ENCODE measurements at regions not wholly inside any gene's neighbourhood (a gene's known extent, or its start where the extent isn't known, plus 50 kb on each side); places are given as distances from the start of the nearest gene placed in this dataset.

DNA sequence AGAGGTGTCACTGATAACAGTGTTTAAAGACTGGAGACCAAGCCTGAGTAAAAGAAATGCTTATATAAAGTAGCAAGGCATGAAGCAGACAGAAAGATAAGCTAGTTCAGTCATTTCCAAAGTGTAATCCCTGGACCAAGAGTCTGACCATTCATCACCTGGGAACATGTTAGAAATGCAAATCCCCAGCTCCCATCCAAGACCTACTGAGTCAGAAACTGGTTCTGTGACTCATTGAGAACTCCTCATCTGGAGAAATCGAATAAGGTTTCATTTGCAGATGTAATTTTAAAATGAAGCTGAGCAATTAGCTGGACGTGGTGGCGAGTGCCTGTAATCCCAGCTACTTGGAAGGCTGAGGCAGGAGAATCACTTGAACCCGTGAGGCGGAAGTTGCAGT, 473.9 kb upstream of the UBE2E2 start:
- TF ChIP-seq POLR2A (IDR thresholded peaks at IDR 0.05; ENCODE audit: low read length), result no peak
- TF ChIP-seq GATA1 (IDR thresholded peaks at IDR 0.05; ENCODE audit: low read depth, low read length), result no peak

Measured in erythroblast (primary cell).